HL-60 (cell line): ENCODE measurements at regions not wholly inside any gene's neighbourhood (a gene's known extent, or its start where the extent isn't known, plus 50 kb on each side); places are given as distances from the start of the nearest gene placed in this dataset.

Experiments used
- DNase-seq, 2 experiments: peaks; one replicate each; pipeline ENCODE4 v3.0.0-alpha.2; 2010 to 2020; ENCODE audit warnings: low read depth in 1 of 2, low spot score in 1 of 2
- H3K27ac ChIP-seq: fragments of 250-450 bp; sonication (Bioruptor Pico); replicated peaks from 2 replicates; pipeline ENCODE4 v1.5.1; 2020; ENCODE audit warnings: mild to moderate bottlenecking, moderate library complexity
- H3K27me3 ChIP-seq: fragments of 250-450 bp; sonication (Bioruptor Pico); 2 replicates; pipeline ENCODE4 v1.5.1; 2021; ENCODE audit warnings: mild to moderate bottlenecking, moderate library complexity; ENCODE audit not compliant: insufficient read depth, poor library complexity, severe bottlenecking
- H3K4me3 ChIP-seq: replicated peaks from 2 replicates; pipeline ENCODE4 v1.5.1; 2011; ENCODE audit warnings: mild to moderate bottlenecking, control low read depth, low read length; ENCODE audit not compliant: insufficient read depth
- GABPA ChIP-seq: IDR thresholded peaks from 2 replicates; pipeline ENCODE4 v1.6.1; 2012; ENCODE audit warnings: low read depth
- POLR2AphosphoS5 ChIP-seq: IDR thresholded peaks from 2 replicates; pipeline ENCODE4 v1.6.1; 2012; ENCODE audit warnings: low read depth
- SPI1 ChIP-seq: IDR thresholded peaks from 2 replicates; pipeline ENCODE4 v1.6.1; 2012; ENCODE audit warnings: low read depth, mild to moderate bottlenecking, borderline replicate concordance
- TF ChIP-seq, protein P1 (sequence below): IDR thresholded peaks from one replicate; pipeline ENCODE4 v1.5.1; 2011; ENCODE audit warnings: low read length, control low read depth, inconsistent platforms; ENCODE audit not compliant: insufficient read depth
- TF ChIP-seq, protein P2 (sequence below): IDR thresholded peaks from 2 replicates; pipeline ENCODE4 v1.6.1; 2012; ENCODE audit warnings: low read depth; ENCODE audit not compliant: insufficient replicate concordance

DNA sequence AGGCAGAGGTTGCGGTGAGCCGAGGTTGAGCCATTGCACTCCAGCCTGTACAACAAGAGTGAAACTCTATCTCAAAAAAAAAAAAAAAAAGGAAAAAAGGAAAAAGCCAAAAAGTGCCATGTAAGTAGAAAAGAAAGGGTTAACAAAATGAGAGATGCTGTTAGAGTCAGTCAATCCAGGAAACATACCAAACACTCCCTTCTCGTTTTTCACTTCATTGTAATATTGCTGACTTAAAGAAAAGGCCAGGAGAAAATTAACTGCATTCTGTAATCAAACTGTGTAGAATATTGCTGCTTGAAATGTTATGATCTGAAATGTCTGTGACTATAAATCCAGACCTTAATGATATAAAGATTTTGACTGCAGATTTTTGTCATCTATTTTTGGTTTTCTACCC, 379.1 kb downstream of the ENC1 start:
- no peak for DNase-seq
- no peaks in the 10 kb centered on the region for H3K27me3 ChIP-seq
- no peak overlapping the region for H3K27ac ChIP-seq
- no peak overlapping the region for H3K4me3 ChIP-seq
- TF ChIP-seq, protein P1, sequence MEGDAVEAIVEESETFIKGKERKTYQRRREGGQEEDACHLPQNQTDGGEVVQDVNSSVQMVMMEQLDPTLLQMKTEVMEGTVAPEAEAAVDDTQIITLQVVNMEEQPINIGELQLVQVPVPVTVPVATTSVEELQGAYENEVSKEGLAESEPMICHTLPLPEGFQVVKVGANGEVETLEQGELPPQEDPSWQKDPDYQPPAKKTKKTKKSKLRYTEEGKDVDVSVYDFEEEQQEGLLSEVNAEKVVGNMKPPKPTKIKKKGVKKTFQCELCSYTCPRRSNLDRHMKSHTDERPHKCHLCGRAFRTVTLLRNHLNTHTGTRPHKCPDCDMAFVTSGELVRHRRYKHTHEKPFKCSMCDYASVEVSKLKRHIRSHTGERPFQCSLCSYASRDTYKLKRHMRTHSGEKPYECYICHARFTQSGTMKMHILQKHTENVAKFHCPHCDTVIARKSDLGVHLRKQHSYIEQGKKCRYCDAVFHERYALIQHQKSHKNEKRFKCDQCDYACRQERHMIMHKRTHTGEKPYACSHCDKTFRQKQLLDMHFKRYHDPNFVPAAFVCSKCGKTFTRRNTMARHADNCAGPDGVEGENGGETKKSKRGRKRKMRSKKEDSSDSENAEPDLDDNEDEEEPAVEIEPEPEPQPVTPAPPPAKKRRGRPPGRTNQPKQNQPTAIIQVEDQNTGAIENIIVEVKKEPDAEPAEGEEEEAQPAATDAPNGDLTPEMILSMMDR = no peak
- no peak for TF ChIP-seq GABPA

DNA sequence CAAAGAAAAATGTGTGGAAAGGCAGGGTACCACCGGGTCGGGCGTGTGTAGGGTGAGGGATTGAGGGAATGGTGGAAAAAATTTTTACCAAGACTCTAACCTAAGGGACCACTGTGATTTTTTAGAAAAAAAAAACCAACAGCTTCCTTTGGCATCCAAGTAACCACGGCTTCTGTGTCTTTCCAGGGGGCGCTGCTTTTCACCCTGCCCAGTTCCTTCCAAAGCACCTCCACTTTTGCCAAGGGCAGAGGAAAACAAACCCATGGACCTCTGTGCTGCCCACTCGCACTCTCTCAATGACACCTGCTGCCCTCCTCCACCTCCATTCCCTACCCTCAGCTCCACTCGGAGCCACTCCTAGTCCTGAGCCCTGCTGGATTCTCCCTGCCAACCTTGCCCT, 381.0 kb downstream of the ENC1 start:
- no peak for DNase-seq
- TF ChIP-seq GABPA (no peak), SPI1 (no peak), POLR2AphosphoS5 (no peak)
- TF ChIP-seq, protein P1 = no peak
- TF ChIP-seq, protein P2, sequence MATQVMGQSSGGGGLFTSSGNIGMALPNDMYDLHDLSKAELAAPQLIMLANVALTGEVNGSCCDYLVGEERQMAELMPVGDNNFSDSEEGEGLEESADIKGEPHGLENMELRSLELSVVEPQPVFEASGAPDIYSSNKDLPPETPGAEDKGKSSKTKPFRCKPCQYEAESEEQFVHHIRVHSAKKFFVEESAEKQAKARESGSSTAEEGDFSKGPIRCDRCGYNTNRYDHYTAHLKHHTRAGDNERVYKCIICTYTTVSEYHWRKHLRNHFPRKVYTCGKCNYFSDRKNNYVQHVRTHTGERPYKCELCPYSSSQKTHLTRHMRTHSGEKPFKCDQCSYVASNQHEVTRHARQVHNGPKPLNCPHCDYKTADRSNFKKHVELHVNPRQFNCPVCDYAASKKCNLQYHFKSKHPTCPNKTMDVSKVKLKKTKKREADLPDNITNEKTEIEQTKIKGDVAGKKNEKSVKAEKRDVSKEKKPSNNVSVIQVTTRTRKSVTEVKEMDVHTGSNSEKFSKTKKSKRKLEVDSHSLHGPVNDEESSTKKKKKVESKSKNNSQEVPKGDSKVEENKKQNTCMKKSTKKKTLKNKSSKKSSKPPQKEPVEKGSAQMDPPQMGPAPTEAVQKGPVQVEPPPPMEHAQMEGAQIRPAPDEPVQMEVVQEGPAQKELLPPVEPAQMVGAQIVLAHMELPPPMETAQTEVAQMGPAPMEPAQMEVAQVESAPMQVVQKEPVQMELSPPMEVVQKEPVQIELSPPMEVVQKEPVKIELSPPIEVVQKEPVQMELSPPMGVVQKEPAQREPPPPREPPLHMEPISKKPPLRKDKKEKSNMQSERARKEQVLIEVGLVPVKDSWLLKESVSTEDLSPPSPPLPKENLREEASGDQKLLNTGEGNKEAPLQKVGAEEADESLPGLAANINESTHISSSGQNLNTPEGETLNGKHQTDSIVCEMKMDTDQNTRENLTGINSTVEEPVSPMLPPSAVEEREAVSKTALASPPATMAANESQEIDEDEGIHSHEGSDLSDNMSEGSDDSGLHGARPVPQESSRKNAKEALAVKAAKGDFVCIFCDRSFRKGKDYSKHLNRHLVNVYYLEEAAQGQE = no peak
- Histone ChIP-seq H3K4me3 (no peak overlapping the region), H3K27ac (no peak overlapping the region), H3K27me3 (no peaks in the 10 kb centered on the region)

DNA sequence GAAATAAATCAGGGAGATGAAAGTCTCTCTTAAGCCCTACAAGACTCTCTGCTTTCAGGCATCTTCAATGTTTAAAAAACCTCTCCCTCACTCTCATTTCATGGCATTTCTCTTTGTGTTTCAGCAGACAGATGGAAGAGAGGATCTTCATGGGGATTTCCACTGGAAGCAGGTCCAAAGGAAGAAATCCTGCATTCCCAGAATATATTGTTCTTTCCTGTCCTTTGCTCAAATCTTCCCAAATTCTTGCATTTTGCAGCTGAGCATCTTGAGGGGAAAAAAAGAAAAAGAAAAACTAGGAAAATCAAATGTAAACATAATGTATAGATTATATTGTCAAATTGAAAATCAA, 382.2 kb downstream of the ENC1 start:
- TF ChIP-seq SPI1 = no peak
- TF ChIP-seq, protein P1 = no peak
- TF ChIP-seq, protein P2 = no peak
- TF ChIP-seq POLR2AphosphoS5 = no peak
- TF ChIP-seq GABPA = no peak
- 0 out of 2 replicates have a peak overlapping the region, but pooled peaks have one; percentile 7 for H3K27ac ChIP-seq

DNA sequence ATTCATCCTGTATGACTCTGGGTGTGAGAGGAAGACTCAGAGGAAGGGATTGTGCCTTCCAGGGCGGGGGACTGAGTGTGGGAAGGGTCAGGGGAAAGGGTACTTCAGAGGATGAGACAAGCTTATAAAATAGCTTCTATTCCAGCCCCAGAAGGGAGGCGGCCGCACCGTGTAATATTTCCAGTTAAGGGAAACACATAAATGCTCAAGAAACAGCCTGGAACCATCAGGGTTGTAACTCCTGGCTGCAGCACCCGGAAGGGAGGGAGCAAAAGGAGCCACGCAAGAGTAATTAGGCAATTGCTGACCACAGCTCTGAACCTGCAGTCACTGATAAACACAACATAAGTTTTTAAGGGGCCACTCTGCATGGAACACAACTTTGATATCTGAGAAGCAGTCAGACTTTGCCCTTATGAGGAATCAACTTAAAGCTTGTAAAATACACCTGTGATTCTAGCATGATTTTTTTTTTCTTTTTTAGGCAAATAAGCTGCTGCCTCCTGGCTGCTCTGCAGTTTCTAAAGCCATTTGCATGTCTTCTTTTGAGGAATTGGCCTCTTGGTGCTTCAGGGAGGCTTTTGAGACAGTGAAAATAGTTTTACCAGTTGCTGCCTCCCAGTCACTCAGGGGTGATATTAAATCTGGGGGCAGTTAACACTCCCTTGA, 382.7 kb downstream of the ENC1 start:
- Histone ChIP-seq H3K4me3 (no peak overlapping the region), H3K27me3 (no peaks in the 10 kb centered on the region), H3K27ac (peak overlapping the region; percentile 38; the same call in 1 of the 2 replicates)
- TF ChIP-seq POLR2AphosphoS5 (peak; percentile 27; the same call in 1 of the 2 replicates), SPI1 (no peak), GABPA (no peak)
- TF ChIP-seq, protein P2 = no peak
- TF ChIP-seq, protein P1 = no peak
- DNase-seq = peak; percentile 54 to 65

More for the DNA sequence above, 382.2 kb downstream of the ENC1 start:
- H3K4me3 ChIP-seq = no peak overlapping the region
- no peak for DNase-seq
- no peaks in the 10 kb centered on the region for H3K27me3 ChIP-seq
